ENCODE measurements at regions not wholly inside any gene's neighbourhood (a gene's known extent, or its start where the extent isn't known, plus 50 kb on each side); places are given as distances from the start of the nearest gene placed in this dataset.
A peak's percentile ranks its signal among the peaks of the same experiment; 100 is the strongest.
"Not testable (repeated sequence)": the region's sequence is repeated elsewhere in the genome, so short reads cannot be mapped to it uniquely, and the experiment has no call there.

GRCh38 chrX:81857192-81857591, 655.3 kb downstream of the SH3BGRL start:
- no peak for DNase-seq

DNA sequence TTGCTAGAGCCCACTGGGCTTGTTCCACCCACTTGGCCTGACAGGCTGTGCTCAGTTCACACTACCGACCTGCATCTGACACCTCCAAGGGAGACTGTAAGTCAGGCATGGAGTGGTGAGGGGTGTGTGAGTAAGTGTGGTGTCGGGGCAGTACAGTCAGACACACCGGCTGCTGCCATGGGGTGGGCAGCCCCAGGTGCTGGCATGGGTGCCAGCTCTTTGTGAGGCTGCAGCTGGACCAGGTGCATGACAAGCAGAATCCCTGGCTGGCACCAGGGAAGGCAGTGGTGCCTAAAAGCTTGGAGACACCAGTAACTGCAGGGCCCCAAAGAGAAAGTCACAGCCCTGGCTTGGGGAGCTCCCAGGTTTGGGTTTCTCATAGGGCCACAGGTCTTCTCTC, 665.0 kb downstream of the SH3BGRL start:
- no peak for DNase-seq

GRCh38 chrX:81868979-81869378, 667.1 kb downstream of the SH3BGRL start:
- no peak for DNase-seq

- no peak for DNase-seq
Observed at GRCh38 chrX:81874807-81875206, 672.9 kb downstream of the SH3BGRL start.

GRCh38 chrX:81875800-81876199, 673.9 kb downstream of the SH3BGRL start:
- DNase-seq: no peak

DNA sequence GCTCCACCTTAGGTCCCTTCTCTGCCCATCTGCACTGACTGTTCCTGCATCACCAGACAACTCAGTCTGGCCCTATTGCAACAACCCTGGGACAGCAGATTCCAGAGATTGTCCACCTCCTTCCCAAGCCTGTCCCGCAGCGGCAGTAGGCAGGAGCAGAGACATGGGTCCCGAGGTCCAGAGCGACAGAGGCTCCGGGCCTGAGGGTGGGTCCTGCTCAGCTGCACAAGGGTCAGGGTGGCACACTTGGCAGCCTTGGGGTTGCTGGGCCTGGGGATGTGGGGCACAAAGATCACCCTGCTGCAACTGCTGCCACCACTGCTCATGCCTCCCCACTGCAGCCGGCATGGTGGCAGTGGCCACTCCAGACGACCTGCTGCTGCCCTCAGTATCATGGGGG, 674.5 kb downstream of the SH3BGRL start:
- no peak for DNase-seq

GRCh38 chrX:81890521-81890920, 688.6 kb downstream of the SH3BGRL start:
- no peak for DNase-seq

GRCh38 chrX:81900522-81900921, 698.6 kb downstream of the SH3BGRL start:
- no peak for DNase-seq

DNA sequence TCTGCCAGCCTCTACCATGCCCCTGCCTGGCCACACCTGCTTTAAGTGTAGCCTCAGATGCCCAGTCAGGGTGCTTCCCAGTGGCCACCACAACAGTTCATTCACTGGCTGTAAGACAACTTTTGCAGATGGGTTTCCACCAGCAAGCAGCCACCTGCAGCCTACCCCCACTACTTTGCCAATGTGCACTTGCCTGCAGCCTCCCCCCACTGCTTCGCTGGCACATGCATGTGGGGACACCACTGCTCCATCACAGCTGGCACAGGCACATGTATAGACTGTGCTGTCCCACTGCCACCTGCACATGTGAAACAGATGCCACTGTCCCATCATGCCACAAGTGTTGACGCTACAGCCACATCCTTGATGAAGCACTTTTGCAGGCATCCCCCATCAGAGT, 723.9 kb downstream of the SH3BGRL start:
- no peak for DNase-seq

- not testable (repeated sequence) for DNase-seq
Observed at GRCh38 chrX:81945911-81946310, 744.0 kb downstream of the SH3BGRL start.

- DNase-seq: no peak
Observed at GRCh38 chrX:81957318-81957717, 755.4 kb downstream of the SH3BGRL start.

GRCh38 chrX:81957900-81958545, 756.1 kb downstream of the SH3BGRL start:
- DNase-seq: peak; percentile 6

DNA sequence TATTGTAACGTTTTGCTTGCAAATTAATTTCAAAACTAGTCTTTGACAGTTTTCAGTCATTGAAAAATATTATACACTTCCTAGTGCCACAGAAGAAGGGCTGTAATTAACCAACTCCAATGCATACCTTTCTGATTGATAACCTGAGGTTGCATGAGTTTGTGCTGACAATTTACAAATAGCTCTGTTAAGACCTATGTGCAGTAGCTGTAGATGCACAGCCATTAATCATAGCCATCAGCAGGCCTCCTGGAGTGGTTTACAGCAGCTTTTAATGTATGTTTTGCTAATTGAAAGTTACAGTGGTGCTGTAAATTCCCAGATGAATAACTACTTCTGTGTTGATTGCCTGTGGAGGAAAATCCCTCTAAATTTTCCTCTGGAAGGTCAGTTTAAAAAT, 758.1 kb downstream of the SH3BGRL start:
- DNase-seq: no peak

- DNase-seq: not testable (repeated sequence)
Observed at GRCh38 chrX:81974413-81974812, 772.5 kb downstream of the SH3BGRL start.

DNA sequence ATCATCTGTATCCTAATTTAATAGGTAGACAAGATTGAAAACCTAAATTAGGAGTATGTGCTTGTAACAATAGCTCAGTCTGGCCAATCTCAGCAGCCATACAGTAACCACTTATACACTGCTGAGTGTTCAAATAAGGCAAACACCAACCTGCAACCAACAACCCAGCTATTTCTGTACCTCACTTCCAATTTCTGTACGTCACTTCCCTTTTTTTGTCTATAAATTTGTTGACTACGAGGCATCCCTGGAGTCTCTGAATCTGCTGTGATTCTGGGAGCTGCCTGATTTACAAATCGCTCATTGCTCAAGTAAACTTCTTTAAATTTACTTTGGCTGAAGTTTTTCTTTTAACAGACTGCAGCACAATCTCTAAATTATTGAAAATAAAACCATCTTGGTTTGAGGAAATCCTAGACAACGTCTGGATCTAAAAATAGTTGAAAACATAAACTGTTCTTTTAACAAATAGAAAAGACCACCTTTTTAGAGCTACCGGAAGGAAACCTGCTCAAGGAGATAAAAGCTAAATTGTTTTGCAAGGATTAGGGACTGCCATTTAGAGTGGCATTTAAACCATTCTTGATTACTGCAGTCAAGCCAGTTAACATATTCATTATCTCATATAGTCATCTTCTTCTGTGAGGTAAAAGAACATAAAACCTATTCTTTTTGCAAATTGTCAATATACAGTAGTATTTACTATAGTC, 778.1 kb downstream of the SH3BGRL start:
- no peak for DNase-seq

DNA sequence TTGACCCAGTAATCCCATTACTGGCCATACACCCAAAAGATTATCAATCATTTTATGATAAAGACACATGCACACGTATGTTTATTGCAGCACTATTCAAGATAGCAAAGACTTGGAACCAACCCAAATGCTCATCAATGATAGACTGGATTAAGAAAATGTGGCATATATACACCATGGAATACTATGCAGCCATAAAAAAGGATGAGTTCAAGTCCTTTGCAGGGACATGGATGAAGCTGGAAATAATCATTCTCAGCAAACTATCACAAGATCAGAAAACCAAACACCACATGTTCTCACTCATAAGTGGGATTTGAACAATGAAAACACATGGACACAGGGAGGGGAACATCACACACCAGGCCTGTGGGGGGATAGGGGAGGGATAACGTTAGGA, 785.3 kb downstream of the SH3BGRL start:
- DNase-seq: not testable (repeated sequence)

GRCh38 chrX:81996166-81996565, 794.3 kb downstream of the SH3BGRL start:
- DNase-seq: no peak

DNA sequence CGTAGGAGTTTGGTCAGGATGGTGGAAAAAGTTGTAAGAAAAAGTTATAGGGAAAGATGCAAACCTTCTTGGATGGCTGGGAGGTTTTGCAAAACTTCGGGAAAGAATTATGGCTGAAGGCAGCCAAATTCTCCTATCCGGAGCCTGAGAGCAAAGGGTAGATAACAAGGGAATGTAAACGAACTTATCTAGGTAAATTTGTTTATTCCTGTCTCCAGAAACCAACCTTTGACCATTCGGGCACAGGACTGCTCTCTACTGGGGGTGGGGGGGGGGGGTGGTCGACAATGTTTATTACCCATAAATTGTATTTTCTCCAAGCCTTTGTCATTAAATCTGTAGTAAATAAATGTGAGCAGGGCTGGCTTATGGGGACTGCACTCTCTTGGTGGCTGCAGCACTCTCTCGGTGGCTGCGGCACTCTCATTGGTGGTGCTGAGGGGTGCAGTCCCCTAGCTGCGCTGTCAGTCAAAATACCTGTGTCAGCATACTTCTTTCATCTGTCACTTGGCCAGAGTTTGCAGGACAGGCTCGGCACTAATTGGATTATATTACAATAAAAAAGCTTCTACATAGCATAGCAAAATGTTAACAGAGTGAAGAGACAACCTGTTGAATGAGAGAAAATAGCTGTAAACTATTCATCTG, 827.8 kb downstream of the SH3BGRL start:
- DNase-seq: no peak

GRCh38 chrX:82031250-82031649, 829.3 kb downstream of the SH3BGRL start:
- no peak for DNase-seq

- no peak for DNase-seq
Observed at GRCh38 chrX:82038793-82039192, 836.9 kb downstream of the SH3BGRL start.

- DNase-seq: no peak
Observed at GRCh38 chrX:82041034-82041433, 839.1 kb downstream of the SH3BGRL start.

DNA sequence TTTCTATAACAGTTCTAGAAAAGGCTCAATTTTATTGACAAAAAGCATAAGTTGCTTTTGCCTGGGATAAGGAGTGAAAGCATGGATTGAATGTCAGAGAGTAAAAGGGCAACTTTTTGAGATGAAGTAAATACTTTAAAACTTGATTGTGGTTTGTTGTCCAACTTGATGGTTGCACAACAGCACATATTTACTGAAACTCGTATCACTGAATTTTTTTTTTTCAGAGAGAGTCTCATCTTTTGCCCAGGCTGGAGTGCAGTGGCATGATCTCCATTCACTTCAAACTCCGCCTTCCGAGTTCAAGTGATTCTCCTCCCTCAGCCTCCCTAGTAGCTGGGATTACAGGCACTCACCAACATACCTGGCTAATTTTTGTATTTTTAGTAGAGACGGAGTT, 856.8 kb downstream of the SH3BGRL start:
- no peak for DNase-seq

DNA sequence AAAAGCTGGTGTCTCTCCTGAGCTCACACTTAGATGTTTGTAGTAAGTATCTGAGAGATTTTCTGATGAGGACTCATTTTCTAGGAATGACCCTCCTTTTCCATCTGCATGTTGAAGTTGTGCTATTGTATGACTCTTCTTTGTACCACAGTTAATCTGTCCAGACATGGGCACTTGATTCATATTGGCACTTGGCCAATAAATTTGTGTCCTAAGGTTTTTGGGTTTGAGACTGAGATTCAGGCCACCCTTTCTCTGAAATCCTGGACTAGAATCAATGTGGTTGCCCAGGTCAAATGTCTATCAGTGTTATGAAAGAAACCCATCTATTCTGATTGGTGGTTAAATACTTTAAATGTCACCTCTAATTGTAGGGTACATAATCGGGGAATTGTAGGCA, 869.0 kb downstream of the SH3BGRL start:
- DNase-seq: no peak

- no peak for DNase-seq
Observed at GRCh38 chrX:82081027-82081426, 879.1 kb downstream of the SH3BGRL start.
